ENCODE measurements at regions not wholly inside any gene's neighbourhood (a gene's known extent, or its start where the extent isn't known, plus 50 kb on each side); places are given as distances from the start of the nearest gene placed in this dataset.

- TF ChIP-seq POLR2A (IDR thresholded peaks at IDR 0.05) (no peak), CTCF (IDR thresholded peaks at IDR 0.05) (no peak)
- Histone ChIP-seq H3K27me3 (no peaks in the 10 kb centered on the region), H3K36me3 (no peaks in the 10 kb centered on the region), H3K4me3 (no peak overlapping the region), H3K9me3 (no peaks in the 10 kb centered on the region), H3K27ac (peak overlapping the region in 3 of 4 donors; percentile 47 to 64 (median 63)), H3K4me1 (peaks cover 6 to 57% (median 8%) of the 10 kb centered on the region in 3 donors)
- intact Hi-C loops (cut with DNase I) = no loop called here
- WGBS, 2 donors = 58 to 67% methylated on average over 2 of the region's 2 CpGs
- no peak for DNase-seq
Measured at GRCh38 chr6:134400941-134401340, 83.0 kb upstream of the SGK1 start.

GRCh38 chr6:134398453-134398852 is 80.5 kb upstream of the SGK1 start:
- H3K9me3 ChIP-seq = no peaks in the 10 kb centered on the region
- no peak for DNase-seq
- H3K27ac ChIP-seq = peak overlapping the region in 3 of 4 donors; percentile 38 to 78 (median 59)
- peaks cover 6 to 74% (median 8%) of the 10 kb centered on the region in 3 donors for H3K4me1 ChIP-seq
- no peak for TF ChIP-seq POLR2A (IDR thresholded peaks at IDR 0.05)
- TF ChIP-seq CTCF (IDR thresholded peaks at IDR 0.05) = no peak
- H3K36me3 ChIP-seq = no peaks in the 10 kb centered on the region
- H3K4me3 ChIP-seq = no peak overlapping the region
- intact Hi-C loops (cut with DNase I) = no loop called here
- H3K27me3 ChIP-seq = no peaks in the 10 kb centered on the region
- 51 to 52% methylated on average over 6 of the region's 6 CpGs for WGBS, 2 donors

- DNase-seq = no peak
- TF ChIP-seq POLR2A (IDR thresholded peaks at IDR 0.05) (no peak), CTCF (IDR thresholded peaks at IDR 0.05) (no peak)
- Histone ChIP-seq H3K27ac (peak overlapping the region in 3 of 4 donors; percentile 59 to 78 (median 68)), H3K4me3 (no peak overlapping the region), H3K27me3 (no peaks in the 10 kb centered on the region), H3K4me1 (peaks cover 6 to 74% (median 8%) of the 10 kb centered on the region in 3 donors), H3K36me3 (no peaks in the 10 kb centered on the region), H3K9me3 (no peaks in the 10 kb centered on the region)
- 55 to 80% methylated on average over 5 of the region's 5 CpGs for whole genome bisulfite sequencing, 2 donors
- intact Hi-C loops (cut with DNase I) = no loop called here
Measured at GRCh38 chr6:134397676-134398075, 79.8 kb upstream of the SGK1 start.

GRCh38 chr6:134394905-134395304 is 77.0 kb upstream of the SGK1 start:
- Histone ChIP-seq H3K4me1 (peaks cover 6 to 59% (median 8%) of the 10 kb centered on the region in 3 donors), H3K36me3 (no peaks in the 10 kb centered on the region), H3K27me3 (no peaks in the 10 kb centered on the region), H3K27ac (peak overlapping the region; percentile 43 to 80 (median 54)), H3K4me3 (no peak overlapping the region), H3K9me3 (no peaks in the 10 kb centered on the region)
- intact Hi-C loops (cut with DNase I) = no loop called here
- no peak for DNase-seq
- no peak for TF ChIP-seq CTCF (IDR thresholded peaks at IDR 0.05)
- TF ChIP-seq POLR2A (IDR thresholded peaks at IDR 0.05) = no peak
- 20 to 29% methylated on average over 1 of the region's 1 CpG for WGBS, 2 donors

GRCh38 chr6:134394208-134394607 is 76.3 kb upstream of the SGK1 start:
- peak overlapping the region; percentile 43 to 80 (median 54) for H3K27ac ChIP-seq
- H3K9me3 ChIP-seq = no peaks in the 10 kb centered on the region
- no peaks in the 10 kb centered on the region for H3K36me3 ChIP-seq
- H3K4me1 ChIP-seq = peaks cover 6 to 57% (median 8%) of the 10 kb centered on the region in 3 donors
- TF ChIP-seq CTCF (IDR thresholded peaks at IDR 0.05) (no peak), POLR2A (IDR thresholded peaks at IDR 0.05) (no peak)
- H3K4me3 ChIP-seq = no peak overlapping the region
- H3K27me3 ChIP-seq = no peaks in the 10 kb centered on the region
- intact Hi-C loops (cut with DNase I) = no loop called here
- WGBS, 2 donors = 30 to 59% methylated on average over 1 of the region's 1 CpG
- DNase-seq = no peak
